NCI-H69 (cell line): ENCODE measurements at regions not wholly inside any gene's neighbourhood (a gene's known extent, or its start where the extent isn't known, plus 50 kb on each side); places are given as distances from the start of the nearest gene placed in this dataset.
"Not testable (repeated sequence)": the region's sequence is repeated elsewhere in the genome, so short reads cannot be mapped to it uniquely, and the experiment has no call there.

Experiments
- DNase-seq: peaks from one replicate; lab custom pipeline; 2025; lab: John Stamatoyannopoulos, UW

DNA sequence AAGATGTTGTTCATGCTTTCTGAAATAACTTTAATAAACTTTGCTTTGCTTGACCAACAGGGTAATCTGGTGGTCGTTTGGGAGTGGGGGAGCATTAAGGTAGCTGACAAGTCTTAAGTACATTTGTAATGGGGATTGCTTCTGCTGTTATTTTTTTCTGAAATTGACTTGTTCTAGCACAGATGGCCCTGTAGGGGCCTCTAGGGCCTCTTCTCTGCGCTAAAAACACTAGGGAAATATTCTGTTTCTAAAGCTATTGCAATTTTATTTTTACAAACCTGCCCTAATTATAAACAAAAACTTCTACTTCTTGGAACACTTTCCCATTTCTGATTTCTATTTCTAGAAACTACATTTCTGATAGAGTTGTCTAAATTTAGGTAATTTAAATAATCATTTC, 191.3 kb upstream of the KCNJ3 start:
- peak; percentile 23 for DNase-seq

DNA sequence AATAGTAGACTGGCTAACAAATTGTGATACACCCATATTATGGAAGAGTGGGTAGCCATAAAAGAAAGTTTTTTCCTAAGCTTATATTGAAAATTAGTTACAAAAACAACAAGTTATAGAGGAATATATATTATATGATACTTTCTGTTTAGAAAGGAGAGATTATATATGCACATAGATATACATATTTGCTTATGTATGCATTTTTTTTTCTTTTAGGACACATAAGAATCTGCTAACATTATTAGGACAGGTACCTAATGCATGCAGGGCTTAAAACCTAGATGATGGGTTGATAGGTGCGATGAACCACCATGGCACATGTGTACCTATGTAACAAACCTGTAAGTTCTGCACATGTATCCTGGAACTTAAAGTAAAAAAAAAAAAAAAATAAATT, 179.6 kb upstream of the KCNJ3 start:
- no peak for DNase-seq

DNA sequence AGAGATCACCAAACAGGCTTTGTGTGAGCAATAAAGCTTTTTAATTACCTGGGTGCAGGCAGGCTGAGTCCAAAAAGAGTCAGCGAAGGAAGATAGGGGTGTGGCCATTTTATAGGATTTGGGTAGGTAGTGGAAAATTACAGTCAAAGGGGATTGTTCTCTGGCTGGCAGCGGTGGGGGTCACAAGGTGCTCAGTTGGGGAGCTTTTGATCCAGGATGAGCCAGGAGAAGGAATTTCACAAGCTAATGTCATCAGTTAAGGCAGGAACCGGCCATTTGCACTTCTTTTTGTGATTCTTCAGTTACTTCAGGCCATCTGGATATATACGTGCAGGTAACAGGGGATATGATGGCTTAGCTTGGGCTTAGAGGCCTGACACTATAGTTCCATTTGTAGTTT, 177.5 kb upstream of the KCNJ3 start:
- not testable (repeated sequence) for DNase-seq

DNA sequence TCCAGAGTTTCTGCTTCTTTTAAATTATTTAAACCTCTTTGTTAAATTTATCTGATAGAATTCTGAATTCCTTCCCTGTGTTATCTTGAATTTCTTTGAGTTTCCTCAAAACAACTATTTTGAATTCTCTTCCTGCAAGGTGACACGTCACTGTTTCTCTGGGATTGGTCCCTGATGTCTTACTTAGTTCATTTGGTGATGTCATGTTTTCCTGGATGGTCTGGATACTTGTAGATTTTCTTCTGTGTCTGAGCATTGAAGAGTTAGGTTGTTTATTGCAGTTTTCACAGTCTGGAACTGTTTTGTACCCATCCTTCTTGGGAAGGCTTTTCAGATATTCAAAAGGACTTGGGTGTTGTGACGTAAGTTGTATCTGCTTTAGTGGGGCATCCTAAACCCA, 172.3 kb upstream of the KCNJ3 start:
- DNase-seq, result no peak

DNA sequence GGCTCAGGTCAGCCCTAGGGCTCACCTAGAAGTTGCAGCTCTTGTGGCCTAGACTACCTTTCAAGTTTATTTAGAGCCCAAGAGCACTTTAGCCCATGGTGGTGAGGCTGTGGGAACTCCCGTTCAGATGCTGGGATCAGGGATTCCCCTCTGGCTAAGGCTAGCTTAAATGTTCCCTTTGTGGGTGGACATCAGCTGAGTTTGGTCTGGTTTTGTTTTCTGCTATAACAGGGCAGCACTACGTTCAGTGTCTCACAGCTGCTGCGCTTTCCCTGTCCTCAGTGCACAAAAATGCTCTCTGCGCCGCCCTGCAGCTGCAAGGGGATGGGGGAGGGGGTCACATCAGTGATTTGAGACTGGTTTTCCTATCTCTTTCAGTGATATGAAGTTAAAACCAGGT, 170.5 kb upstream of the KCNJ3 start:
- no peak for DNase-seq

DNA sequence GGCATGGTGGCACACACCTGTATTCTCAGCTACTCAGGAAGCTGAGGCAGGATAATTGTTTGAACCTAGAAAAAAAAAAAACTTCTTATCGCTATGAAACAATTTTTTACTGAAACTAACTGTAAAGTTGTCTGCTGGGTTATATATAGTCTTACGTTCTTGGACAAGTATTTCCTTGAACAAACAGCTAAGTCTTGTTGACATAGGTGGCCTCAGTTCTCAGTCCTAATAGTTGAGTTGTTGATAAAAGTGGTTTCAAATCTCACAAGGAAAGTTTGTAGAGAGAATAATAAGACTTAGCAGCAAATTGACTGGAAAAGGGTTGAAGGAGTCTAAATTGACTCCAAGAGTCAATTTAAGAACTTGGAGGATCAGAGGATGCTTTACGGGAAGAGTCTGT, 166.5 kb upstream of the KCNJ3 start:
- no peak for DNase-seq

DNA sequence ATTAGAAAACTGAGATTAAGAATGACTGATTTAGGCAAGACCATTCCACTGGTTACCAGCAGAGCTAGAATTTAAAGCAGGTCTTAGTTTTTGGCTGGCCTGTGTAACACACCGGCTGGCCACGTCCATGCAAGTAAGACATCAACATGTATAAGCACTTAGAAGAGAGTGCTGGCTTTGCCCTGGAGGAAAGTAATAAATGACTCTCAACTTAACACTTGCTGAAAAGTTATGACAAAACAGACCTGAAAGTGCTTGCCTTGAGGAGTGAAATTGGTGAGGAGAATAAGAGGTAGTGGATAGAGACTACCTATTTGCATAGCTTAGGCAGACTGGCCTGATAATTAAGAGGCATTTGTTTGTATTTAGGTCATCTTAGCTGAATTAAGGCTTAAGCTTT, 165.7 kb upstream of the KCNJ3 start:
- no peak for DNase-seq

DNA sequence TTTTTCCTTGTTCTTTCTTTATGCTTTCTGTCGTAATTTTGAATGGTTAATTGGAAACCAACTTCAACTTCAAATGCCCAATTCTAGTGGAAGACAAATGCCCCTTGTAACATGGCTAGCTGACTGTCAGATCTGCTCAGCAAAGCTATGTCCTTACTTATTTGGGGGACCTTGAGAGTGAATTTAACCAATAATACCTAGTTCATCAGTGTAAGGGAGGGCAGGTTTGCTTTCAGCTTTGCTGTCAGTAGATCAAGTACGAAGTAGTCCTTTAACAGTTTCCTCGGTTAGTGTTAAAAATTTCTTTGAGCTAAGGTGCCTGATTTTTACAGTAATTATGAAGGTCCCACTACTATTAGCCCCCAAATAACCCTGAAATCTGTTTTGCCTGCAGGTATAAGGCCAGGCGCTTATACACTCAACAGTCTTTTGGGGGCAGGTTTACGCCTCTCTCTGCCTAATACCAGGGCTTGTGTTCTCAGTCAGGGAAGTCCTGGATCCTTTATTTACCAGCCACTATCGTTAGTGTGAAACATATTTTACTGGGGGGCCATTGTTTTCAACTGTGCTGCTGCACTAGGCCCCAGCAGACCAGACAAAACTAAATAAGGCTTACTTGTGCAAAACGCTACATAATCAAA, 165.1 kb upstream of the KCNJ3 start:
- DNase-seq, result no peak

DNA sequence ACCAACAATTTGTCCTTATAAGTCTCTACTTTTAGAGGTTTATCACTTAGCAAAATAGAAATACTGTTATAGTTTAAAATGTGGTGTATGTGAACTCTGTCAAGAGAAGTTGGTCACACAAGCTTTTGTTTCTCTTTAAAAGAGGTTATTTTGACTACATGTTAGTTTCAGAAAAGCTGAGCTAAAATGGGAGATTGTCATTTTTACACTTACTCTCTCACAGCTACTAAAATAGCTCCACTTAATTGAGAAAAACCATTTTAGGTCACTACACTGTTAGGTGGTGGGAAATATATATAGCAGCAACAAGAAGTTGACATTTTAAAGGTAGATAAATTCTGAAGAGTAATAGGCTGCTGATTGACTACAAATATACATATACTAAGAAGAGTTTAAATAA, 161.5 kb upstream of the KCNJ3 start:
- no peak for DNase-seq

DNA sequence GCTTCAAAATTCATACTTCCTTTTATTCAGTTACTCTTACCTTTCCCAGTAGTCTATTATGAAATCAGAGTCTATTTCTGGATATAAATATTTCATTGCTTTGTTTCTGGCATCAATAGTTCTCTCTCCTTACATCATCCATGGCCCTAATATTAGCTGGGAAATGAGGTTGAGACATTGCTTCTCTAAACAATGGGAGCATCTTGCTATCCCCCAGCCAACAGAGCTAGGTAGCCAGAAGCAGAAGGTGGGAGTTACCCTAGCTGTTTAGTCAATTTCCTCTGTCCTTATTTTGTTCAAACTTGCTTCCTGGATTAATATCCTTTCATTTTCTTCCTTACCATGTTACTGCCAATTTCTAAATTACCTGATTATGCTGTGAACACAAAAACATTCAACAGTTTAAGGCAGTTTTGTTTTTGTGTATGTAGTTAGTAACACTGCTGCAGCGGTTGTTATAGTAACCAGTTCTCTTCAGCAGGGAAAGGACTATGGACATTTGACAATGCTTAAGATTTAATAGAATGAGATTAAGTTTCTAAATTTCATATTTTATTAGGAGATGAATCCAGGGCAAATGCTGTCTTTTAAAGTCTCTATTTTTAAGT, 160.5 kb upstream of the KCNJ3 start:
- peak; percentile 4 for DNase-seq

DNA sequence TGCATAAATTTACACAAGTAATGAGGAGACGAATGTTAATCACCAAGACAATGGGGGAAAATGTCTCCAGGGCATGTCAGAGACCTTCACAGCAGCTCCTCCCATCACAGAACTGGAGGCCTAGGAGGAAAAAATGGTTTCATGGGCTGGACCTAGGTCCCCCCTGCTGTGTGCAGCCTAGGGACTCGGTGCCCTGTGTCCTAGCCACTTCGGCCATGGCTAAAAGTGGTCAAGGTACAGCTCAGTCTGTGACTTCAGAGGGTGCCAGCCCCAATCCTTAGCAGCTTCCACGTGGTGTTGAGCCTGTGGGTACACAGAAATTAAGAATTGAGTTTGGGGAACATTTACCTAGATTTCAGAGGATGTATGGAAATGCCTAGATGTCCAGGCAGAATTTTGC, 152.2 kb upstream of the KCNJ3 start:
- no peak for DNase-seq

DNA sequence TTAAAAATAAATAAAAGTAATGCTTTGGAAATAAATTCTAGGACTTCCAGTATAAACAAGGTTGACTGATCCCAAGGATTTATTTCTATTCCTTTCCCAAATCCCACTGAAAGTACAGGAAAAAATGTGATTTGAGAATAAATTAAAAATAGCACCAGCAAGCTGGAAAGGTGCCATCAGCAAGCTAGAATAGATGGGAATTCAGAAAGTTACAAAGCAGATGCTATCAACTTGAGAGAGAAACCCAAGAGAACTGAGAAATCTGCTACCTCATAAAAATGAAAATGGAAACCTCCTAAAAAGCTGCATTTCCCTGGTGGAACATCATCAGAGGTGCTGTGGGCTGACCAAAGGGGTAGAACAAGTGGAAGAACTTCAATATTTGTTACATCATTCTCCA, 148.6 kb upstream of the KCNJ3 start:
- no peak for DNase-seq

DNA sequence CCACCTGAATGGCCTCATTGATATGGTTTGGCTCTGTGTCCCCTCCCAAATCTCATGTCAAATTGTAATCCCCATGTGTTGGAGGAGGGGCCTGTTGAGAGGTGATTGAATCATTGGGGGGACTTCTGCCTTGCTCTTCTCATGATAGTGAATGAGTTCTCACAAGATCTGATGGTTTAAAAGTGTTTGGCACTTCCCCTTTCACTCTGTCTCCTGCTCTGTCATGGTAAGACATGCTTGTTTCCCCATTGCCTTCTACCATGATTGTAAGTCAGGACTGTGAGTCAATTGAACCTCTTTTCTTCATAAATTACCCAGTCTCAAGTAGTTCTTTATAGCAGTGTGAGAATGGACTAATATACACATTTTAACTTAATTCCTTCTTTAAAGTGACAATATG, 146.8 kb upstream of the KCNJ3 start:
- DNase-seq, result no peak

DNA sequence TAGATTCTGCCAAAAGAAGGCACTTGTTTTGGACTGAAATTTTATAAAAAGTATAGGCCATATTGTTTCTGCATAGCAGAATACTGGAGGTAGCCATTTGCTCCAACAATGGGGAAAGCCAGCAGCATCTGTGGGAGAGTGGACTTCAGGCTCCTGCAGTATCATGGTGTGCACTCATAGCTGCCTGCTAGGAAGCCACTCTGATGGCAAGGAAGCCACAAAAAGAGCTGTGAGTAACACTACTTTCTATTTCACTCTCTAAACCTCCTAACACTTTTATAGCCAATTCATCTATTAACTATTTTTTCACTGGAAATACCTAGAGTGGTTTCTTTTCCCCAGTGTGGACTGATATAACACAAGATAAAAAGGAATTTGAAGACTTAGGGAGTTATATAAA, 144.4 kb upstream of the KCNJ3 start:
- no peak for DNase-seq

DNA sequence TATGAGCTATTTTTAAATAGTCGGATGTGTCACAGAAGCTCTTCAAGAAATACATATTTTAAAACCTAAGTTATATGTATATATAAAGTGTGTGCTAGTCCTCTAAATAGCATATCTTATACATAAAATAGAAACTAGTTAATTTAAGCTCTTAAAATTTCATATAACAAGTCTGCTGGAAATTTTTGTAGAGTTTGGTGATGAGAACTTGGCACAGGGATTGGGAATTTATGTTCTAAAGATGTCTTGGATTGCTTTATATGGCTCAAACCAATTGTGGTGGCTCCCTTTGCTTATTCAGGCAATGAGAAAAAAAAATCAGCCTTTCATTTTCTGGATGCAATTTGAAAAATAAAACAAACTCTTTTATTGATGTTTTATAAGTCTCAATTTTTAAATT, 142.8 kb upstream of the KCNJ3 start:
- no peak for DNase-seq

DNA sequence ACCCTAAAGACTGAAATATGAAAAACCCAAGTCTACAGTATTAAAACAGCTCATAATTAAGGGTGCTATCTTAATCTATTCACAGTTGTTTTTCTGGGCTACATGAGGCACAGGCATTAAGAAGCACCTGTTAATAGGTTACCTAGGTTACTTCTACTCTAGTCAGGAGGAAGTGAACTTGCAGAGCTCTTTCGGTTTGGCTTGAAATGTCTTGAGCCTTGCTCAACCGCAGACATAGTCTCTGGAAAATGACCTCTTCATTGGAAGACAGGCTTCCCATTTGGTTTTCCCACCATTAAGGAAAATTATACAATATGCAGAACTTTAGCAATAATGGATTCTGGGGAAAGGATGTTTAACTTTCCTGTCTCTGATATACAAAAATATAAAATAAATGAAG, 142.3 kb upstream of the KCNJ3 start:
- DNase-seq, result peak; percentile 3

DNA sequence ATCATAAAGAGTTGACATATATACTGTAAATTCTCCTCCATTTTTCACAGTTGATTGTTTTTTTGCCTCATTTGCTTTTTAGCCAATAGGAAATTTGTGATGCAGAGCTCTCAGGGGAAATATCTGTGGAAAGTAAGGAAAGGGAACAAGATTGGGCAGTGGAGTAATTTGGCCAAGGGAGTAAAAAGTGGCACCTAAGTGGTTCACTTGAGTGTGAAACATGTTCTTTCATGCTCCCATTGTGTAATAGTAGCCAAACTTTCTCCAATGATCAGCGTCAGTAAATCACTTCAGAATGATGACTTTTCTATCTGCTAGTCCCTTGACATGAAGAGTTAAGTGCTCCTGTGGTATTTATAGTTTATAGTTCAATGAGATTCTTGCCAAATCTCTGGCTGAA, 141.9 kb upstream of the KCNJ3 start:
- DNase-seq, result no peak

DNA sequence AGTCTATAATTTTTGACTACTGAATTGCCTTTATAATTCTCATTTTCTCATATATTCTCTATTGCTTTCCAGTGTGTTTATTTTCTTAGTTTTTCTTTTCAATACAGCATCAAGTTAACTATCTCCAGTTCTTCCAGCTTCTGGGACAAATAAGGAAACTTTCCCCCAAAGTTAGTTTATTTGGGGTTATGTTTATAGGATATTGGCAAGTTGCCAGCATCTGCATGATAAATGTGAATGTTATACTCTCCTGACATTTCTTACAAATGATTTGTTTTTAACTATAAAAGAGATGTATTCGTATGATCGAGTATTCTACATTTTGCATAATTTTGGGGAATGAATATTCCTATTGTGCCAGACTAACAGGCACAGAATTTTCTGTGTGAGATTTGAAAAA, 140.6 kb upstream of the KCNJ3 start:
- no peak for DNase-seq

DNA sequence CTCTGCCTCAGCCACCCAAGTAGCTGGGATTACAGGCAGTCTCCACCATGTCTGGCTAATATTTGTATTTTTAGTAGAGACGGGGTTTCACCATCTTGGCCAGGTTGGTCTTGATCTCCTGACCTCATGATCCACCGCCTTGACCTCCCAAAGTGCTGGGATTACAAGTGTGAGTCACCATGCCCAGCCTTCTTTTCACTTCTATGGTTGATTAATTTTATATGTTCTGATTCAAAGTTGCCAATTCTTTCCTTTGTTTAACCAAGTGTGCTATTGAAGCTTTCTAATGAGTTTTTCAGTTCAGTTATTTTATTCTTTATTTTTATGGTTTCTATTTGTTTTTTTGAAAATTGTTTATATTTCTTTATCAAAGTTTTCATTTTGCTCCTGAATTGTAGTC, 133.1 kb upstream of the KCNJ3 start:
- no peak for DNase-seq

DNA sequence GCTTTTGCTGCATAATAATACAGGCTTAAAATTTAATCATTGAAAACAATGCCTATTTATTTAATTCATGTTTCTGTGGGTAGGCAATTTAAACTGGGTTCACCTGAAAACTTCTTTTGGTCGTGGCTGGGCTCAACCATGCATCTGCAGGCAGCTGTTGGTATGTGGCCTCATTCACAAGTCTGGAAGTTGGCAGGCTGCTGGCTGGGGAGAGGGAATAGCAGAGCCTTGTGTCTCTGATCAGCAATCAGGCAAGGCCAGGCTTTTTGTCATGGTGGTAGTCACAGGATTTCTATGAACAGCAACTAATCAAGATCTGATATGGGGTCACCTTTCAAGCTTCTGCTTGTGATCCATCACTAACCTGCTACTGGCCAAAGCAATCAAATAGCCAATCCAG, 130.1 kb upstream of the KCNJ3 start:
- DNase-seq, result no peak

DNA sequence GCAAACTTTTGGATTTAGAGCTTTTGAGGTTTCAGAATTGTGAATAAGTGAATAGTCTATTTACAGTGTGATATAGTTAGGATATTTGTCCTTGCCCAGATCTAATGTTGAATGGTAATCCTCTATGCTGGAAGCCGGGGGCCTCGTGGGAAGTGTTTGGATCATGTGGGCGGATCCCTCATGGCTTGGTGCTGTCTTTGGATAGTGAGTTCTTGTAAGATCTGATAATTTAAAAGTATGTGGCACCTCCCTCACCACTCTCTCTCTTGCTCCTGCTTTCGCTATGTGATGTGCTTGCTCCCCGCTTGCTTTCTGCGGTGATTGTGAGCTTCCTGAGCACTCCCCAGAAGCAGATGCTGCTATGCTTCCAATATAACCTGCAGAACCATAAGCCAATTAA, 128.0 kb upstream of the KCNJ3 start:
- no peak for DNase-seq

DNA sequence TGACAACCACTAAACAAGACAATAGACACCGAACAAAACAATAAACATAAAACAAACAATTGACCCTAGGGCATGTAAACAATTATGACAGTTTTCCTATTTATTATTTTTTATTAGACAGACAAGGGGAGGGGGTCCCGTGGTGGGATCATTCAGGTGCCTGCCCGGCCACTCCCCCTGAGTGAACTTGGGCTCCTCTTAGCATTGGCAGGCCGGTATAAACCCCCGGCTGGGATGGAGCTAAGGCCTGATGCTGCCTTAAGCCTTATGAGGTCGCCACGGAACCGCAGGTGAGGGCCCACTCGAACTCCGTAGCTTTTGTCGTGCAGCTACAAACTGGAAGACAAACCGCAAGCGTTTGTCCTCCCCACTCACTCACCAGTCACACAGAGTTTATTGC, 121.8 kb upstream of the KCNJ3 start:
- not testable (repeated sequence) for DNase-seq

DNA sequence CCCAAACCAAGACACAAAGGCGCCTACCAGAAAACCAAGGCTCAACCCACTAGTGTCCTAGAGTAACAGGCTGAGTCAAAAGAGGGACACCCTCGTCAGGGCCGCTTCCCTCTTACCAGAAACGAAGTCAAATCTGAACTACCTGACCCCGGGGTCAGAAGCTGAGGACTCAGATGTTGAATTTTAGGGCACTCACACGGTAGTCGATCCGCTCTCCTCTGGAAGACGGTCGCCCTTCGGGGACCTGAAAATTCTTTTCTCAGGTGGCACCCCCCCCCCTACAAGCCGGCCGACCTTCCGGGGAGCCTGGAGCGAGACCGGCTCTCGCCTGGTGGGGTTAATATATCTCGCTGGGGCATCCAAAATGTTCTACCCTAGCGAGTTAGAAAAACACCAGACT, 121.1 kb upstream of the KCNJ3 start:
- no peak for DNase-seq

DNA sequence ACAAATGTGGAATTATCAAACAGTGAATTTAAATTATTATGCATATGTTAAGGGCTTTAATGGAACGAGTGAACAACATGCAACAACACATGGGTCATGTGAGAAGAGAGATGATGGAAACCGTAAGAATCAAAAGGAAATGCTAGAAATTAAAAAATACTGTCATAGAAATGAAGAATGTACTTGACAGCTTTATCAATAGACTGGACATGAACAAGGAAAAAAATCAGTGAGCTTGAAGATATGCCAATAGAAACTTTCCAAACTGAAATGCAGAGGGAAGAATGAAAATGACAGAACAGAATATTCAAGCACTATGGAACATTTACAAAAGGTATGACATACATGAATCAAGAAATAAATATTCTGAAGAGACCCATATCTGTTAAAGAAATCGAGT, 117.7 kb upstream of the KCNJ3 start:
- no peak for DNase-seq
